GM23338 (cell line): ENCODE measurements at regions not wholly inside any gene's neighbourhood (a gene's known extent, or its start where the extent isn't known, plus 50 kb on each side); places are given as distances from the start of the nearest gene placed in this dataset.

ENCODE experiments used
- ATAC-seq: fragments of 200-7000 bp; cut with Tn5 transposase; 3 replicates; pipeline ENCODE4 v1.9.1; 2020
- DNase-seq: peaks from one replicate; pipeline ENCODE4 v3.0.0-alpha.2; 2015; ENCODE audit warnings: low spot score
- H2AFZ ChIP-seq: fragments of 200-600 bp; sonication (generic); 2 replicates; pipeline ENCODE4 v1.8.0; 2016; ENCODE audit warnings: antibody characterized with exemption, mild to moderate bottlenecking, moderate library complexity
- H3F3A ChIP-seq: fragments of 200-600 bp; sonication (generic); replicated peaks from 2 replicates; pipeline ENCODE4 v1.8.0; 2017; ENCODE audit warnings: antibody characterized with exemption, mixed run types, low read depth
- H3K27ac ChIP-seq: fragments of 200-600 bp; sonication (generic); 2 replicates; pipeline ENCODE4 v1.6.1; 2016; ENCODE audit warnings: low read depth
- H3K27me3 ChIP-seq: fragments of 200-600 bp; sonication (generic); 2 replicates; pipeline ENCODE4 v1.8.0; 2016; ENCODE audit warnings: mild to moderate bottlenecking, mixed run types, moderate library complexity; ENCODE audit not compliant: insufficient read depth
- H3K36me3 ChIP-seq: fragments of 200-600 bp; sonication (generic); 2 replicates; pipeline ENCODE4 v1.8.0; 2016; ENCODE audit warnings: mild to moderate bottlenecking; ENCODE audit not compliant: insufficient read depth
- H3K4me1 ChIP-seq: fragments of 200-600 bp; sonication (generic); 2 replicates; pipeline ENCODE4 v1.8.0; 2016; ENCODE audit warnings: mild to moderate bottlenecking, moderate library complexity; ENCODE audit not compliant: insufficient read depth
- H3K4me2 ChIP-seq: fragments of 200-600 bp; sonication (generic); 2 replicates; pipeline ENCODE4 v1.7.1; 2017; ENCODE audit warnings: mixed run types
- H3K4me3 ChIP-seq: fragments of 200-600 bp; sonication (generic); 2 replicates; pipeline ENCODE4 v1.6.1; 2016; ENCODE audit warnings: mixed run types
- H3K79me2 ChIP-seq: fragments of 200-600 bp; sonication (generic); replicated peaks from 2 replicates; pipeline ENCODE4 v1.8.0; 2017; ENCODE audit warnings: mild to moderate bottlenecking; ENCODE audit not compliant: insufficient read depth
- H3K9me2 ChIP-seq: fragments of 200-600 bp; sonication (generic); 2 replicates; pipeline ENCODE4 v1.8.0; 2017; ENCODE audit not compliant: insufficient read depth
- H4K20me1 ChIP-seq: fragments of 200-600 bp; sonication (generic); replicated peaks from 2 replicates; pipeline ENCODE4 v1.8.0; 2017; ENCODE audit warnings: mild to moderate bottlenecking; ENCODE audit not compliant: insufficient read depth
- H3K27ac Mint-ChIP-seq: 2 replicates; pipeline ENCODE4 v1.8.0; 2020; ENCODE audit warnings: inconsistent platforms, mild to moderate bottlenecking, moderate library complexity, mixed read lengths
- H3K27me3 Mint-ChIP-seq: 3 replicates; pipeline ENCODE4 v1.8.0; 2022; ENCODE audit warnings: low read depth, mild to moderate bottlenecking, moderate library complexity, mixed read lengths, inconsistent platforms; ENCODE audit not compliant: insufficient read depth, poor library complexity
- H3K36me3 Mint-ChIP-seq: 3 replicates; pipeline ENCODE4 v1.8.0; 2021; ENCODE audit warnings: low read depth, mild to moderate bottlenecking, inconsistent platforms, moderate library complexity, mixed read lengths
- H3K4me1 Mint-ChIP-seq: 3 replicates; pipeline ENCODE4 v1.8.0; 2020; ENCODE audit warnings: mild to moderate bottlenecking, inconsistent platforms, mixed read lengths
- H3K4me3 Mint-ChIP-seq: 3 replicates; pipeline ENCODE4 v1.8.0; 2021; ENCODE audit warnings: moderate library complexity, mild to moderate bottlenecking, inconsistent platforms, mixed read lengths
- H3K9me3 Mint-ChIP-seq: 3 replicates; pipeline ENCODE4 v1.8.0; 2020; ENCODE audit warnings: moderate library complexity, mild to moderate bottlenecking, inconsistent platforms, mixed read lengths
- CREB1 ChIP-seq: fragments of 250-450 bp; sonication (Bioruptor Pico); IDR thresholded peaks from 2 replicates; pipeline ENCODE4 v1.5.0; 2020; ENCODE audit warnings: low read depth, mild to moderate bottlenecking, moderate library complexity
- EZH2 ChIP-seq: fragments of 200-600 bp; sonication (generic); IDR thresholded peaks from one replicate; pipeline ENCODE4 v1.8.0; 2017; ENCODE audit warnings: antibody characterized with exemption, mild to moderate bottlenecking, low read depth; ENCODE audit not compliant: unreplicated experiment
- JUNB ChIP-seq: IDR thresholded peaks from one replicate; pipeline ENCODE4 v1.6.1; 2016; ENCODE audit warnings: antibody characterized with exemption; ENCODE audit not compliant: unreplicated experiment
- NANOG ChIP-seq: IDR thresholded peaks from 2 replicates; pipeline ENCODE4 v1.6.1; 2016; ENCODE audit warnings: antibody characterized with exemption, borderline replicate concordance
- POLR2AphosphoS5 ChIP-seq: IDR thresholded peaks from 2 replicates; pipeline ENCODE4 v1.6.1; 2016; ENCODE audit warnings: antibody characterized with exemption, low read depth
- STAT1 ChIP-seq: IDR thresholded peaks from one replicate; pipeline ENCODE4 v1.6.1; 2016; ENCODE audit warnings: antibody characterized with exemption; ENCODE audit not compliant: unreplicated experiment
- ZNF114 ChIP-seq: fragments of 250-450 bp; sonication (Bioruptor Pico); IDR thresholded peaks from 2 replicates; pipeline ENCODE4 v1.5.0; 2020; ENCODE audit warnings: mild to moderate bottlenecking, moderate library complexity
- TF ChIP-seq, protein P1 (sequence below): IDR thresholded peaks from one replicate; pipeline ENCODE4 v1.6.1; 2018; ENCODE audit warnings: antibody characterized with exemption; ENCODE audit not compliant: unreplicated experiment
- TF ChIP-seq, protein P2 (sequence below): fragments of 250-450 bp; sonication (Bioruptor Pico); IDR thresholded peaks from 2 replicates; pipeline ENCODE4 v1.5.0; 2020; ENCODE audit warnings: mild to moderate bottlenecking, moderate library complexity
- TF ChIP-seq, protein P3 (sequence below), 2 experiments: fragments of 200-600 bp in 1 of 2; sonication (generic) in 1 of 2; conservative IDR thresholded peaks; 2 replicates each; pipeline versions ENCODE4 v1.5.1 to v1.6.1; 2016 to 2017; ENCODE audit warnings: antibody characterized with exemption in 2 of 2, low read depth in 2 of 2, mild to moderate bottlenecking in 2 of 2, moderate library complexity in 1 of 2

DNA sequence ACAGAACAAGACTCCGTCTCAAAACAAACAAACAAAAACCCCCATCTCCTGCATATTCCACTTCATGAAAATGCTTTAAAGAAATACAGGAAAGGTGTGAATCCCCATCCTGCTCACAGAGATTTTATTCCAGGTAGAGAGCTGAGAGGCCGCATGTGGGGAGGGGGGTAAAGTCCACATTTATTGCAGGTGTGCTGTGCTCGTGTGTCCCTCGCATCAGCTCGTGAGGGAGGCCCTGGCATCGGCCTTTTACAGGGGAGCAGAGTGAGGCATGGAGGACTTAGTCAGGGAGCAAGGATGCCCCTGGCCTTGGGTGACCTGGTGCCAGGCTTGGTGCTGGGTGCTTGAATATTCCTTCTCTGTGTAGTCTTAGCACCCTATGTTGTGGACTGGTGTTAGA is 413.5 kb upstream of the C2CD4B start:
- no peak overlapping the region for H3K27ac Mint-ChIP-seq
- TF ChIP-seq NANOG (no peak), CREB1 (CRISPR knock-in tag) (no peak), POLR2AphosphoS5 (no peak), JUNB (no peak), ZNF114 (CRISPR knock-in tag) (no peak), EZH2 (no peak), STAT1 (no peak)
- TF ChIP-seq, protein P1, sequence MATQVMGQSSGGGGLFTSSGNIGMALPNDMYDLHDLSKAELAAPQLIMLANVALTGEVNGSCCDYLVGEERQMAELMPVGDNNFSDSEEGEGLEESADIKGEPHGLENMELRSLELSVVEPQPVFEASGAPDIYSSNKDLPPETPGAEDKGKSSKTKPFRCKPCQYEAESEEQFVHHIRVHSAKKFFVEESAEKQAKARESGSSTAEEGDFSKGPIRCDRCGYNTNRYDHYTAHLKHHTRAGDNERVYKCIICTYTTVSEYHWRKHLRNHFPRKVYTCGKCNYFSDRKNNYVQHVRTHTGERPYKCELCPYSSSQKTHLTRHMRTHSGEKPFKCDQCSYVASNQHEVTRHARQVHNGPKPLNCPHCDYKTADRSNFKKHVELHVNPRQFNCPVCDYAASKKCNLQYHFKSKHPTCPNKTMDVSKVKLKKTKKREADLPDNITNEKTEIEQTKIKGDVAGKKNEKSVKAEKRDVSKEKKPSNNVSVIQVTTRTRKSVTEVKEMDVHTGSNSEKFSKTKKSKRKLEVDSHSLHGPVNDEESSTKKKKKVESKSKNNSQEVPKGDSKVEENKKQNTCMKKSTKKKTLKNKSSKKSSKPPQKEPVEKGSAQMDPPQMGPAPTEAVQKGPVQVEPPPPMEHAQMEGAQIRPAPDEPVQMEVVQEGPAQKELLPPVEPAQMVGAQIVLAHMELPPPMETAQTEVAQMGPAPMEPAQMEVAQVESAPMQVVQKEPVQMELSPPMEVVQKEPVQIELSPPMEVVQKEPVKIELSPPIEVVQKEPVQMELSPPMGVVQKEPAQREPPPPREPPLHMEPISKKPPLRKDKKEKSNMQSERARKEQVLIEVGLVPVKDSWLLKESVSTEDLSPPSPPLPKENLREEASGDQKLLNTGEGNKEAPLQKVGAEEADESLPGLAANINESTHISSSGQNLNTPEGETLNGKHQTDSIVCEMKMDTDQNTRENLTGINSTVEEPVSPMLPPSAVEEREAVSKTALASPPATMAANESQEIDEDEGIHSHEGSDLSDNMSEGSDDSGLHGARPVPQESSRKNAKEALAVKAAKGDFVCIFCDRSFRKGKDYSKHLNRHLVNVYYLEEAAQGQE = no peak
- TF ChIP-seq, protein P2, sequence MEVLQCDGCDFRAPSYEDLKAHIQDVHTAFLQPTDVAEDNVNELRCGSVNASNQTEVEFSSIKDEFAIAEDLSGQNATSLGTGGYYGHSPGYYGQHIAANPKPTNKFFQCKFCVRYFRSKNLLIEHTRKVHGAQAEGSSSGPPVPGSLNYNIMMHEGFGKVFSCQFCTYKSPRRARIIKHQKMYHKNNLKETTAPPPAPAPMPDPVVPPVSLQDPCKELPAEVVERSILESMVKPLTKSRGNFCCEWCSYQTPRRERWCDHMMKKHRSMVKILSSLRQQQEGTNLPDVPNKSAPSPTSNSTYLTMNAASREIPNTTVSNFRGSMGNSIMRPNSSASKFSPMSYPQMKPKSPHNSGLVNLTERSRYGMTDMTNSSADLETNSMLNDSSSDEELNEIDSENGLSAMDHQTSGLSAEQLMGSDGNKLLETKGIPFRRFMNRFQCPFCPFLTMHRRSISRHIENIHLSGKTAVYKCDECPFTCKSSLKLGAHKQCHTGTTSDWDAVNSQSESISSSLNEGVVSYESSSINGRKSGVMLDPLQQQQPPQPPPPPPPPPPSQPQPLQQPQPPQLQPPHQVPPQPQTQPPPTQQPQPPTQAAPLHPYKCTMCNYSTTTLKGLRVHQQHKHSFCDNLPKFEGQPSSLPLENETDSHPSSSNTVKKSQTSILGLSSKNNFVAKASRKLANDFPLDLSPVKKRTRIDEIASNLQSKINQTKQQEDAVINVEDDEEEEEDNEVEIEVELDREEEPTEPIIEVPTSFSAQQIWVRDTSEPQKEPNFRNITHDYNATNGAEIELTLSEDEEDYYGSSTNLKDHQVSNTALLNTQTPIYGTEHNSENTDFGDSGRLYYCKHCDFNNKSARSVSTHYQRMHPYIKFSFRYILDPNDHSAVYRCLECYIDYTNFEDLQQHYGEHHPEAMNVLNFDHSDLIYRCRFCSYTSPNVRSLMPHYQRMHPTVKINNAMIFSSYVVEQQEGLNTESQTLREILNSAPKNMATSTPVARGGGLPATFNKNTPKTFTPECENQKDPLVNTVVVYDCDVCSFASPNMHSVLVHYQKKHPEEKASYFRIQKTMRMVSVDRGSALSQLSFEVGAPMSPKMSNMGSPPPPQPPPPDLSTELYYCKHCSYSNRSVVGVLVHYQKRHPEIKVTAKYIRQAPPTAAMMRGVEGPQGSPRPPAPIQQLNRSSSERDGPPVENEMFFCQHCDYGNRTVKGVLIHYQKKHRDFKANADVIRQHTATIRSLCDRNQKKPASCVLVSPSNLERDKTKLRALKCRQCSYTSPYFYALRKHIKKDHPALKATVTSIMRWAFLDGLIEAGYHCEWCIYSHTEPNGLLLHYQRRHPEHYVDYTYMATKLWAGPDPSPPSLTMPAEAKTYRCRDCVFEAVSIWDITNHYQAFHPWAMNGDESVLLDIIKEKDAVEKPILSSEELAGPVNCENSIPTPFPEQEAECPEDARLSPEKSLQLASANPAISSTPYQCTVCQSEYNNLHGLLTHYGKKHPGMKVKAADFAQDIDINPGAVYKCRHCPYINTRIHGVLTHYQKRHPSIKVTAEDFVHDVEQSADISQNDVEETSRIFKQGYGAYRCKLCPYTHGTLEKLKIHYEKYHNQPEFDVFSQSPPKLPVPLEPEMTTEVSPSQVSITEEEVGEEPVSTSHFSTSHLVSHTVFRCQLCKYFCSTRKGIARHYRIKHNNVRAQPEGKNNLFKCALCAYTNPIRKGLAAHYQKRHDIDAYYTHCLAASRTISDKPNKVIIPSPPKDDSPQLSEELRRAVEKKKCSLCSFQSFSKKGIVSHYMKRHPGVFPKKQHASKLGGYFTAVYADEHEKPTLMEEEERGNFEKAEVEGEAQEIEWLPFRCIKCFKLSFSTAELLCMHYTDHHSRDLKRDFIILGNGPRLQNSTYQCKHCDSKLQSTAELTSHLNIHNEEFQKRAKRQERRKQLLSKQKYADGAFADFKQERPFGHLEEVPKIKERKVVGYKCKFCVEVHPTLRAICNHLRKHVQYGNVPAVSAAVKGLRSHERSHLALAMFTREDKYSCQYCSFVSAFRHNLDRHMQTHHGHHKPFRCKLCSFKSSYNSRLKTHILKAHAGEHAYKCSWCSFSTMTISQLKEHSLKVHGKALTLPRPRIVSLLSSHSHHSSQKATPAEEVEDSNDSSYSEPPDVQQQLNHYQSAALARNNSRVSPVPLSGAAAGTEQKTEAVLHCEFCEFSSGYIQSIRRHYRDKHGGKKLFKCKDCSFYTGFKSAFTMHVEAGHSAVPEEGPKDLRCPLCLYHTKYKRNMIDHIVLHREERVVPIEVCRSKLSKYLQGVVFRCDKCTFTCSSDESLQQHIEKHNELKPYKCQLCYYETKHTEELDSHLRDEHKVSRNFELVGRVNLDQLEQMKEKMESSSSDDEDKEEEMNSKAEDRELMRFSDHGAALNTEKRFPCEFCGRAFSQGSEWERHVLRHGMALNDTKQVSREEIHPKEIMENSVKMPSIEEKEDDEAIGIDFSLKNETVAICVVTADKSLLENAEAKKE (CRISPR knock-in tag) = no peak
- TF ChIP-seq, protein P3, sequence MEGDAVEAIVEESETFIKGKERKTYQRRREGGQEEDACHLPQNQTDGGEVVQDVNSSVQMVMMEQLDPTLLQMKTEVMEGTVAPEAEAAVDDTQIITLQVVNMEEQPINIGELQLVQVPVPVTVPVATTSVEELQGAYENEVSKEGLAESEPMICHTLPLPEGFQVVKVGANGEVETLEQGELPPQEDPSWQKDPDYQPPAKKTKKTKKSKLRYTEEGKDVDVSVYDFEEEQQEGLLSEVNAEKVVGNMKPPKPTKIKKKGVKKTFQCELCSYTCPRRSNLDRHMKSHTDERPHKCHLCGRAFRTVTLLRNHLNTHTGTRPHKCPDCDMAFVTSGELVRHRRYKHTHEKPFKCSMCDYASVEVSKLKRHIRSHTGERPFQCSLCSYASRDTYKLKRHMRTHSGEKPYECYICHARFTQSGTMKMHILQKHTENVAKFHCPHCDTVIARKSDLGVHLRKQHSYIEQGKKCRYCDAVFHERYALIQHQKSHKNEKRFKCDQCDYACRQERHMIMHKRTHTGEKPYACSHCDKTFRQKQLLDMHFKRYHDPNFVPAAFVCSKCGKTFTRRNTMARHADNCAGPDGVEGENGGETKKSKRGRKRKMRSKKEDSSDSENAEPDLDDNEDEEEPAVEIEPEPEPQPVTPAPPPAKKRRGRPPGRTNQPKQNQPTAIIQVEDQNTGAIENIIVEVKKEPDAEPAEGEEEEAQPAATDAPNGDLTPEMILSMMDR (conservative IDR thresholded peaks at IDR 0.05; ENCODE audit: low read depth in 2 of 2) = no peak
- no peak overlapping the region for H2AFZ ChIP-seq
- peaks cover 7% of the 10 kb centered on the region; the same call in 1 of the 2 replicates for H3K4me1 ChIP-seq
- H3K9me3 Mint-ChIP-seq = no peaks in the 10 kb centered on the region
- H3K36me3 ChIP-seq = no peaks in the 10 kb centered on the region
- no peaks in the 10 kb centered on the region for H3K36me3 Mint-ChIP-seq
- H3F3A ChIP-seq = no peaks in the 10 kb centered on the region
- H3K4me3 Mint-ChIP-seq = no peak overlapping the region
- ATAC-seq (no peak), DNase-seq (no peak)
- H3K4me2 ChIP-seq = no peak overlapping the region
- H3K27me3 ChIP-seq = no peaks in the 10 kb centered on the region
- no peaks in the 10 kb centered on the region for H3K79me2 ChIP-seq
- 0 out of 2 replicates have a peak, but pooled peaks cover 3% of the 10 kb centered on the region for H4K20me1 ChIP-seq
- peaks cover 19% of the 10 kb centered on the region for H3K4me1 Mint-ChIP-seq
- H3K27me3 Mint-ChIP-seq = peaks cover 9% of the 10 kb centered on the region
- no peak overlapping the region for H3K27ac ChIP-seq
- H3K9me2 ChIP-seq = no peaks in the 10 kb centered on the region
- H3K4me3 ChIP-seq = no peak overlapping the region
